GM21528 (cell line): ENCODE measurements at regions not wholly inside any gene's neighbourhood (a gene's known extent, or its start where the extent isn't known, plus 50 kb on each side); places are given as distances from the start of the nearest gene placed in this dataset.
A peak's percentile ranks its signal among the peaks of the same experiment; 100 is the strongest.
"Not testable (repeated sequence)": the region's sequence is repeated elsewhere in the genome, so short reads cannot be mapped to it uniquely, and the experiment has no call there.

Experiments
- ATAC-seq: cut with Tn5 transposase; IDR thresholded peaks from one replicate; pipeline ENCODE4 v1.9.1; 2021; ENCODE audit warnings: mild to moderate bottlenecking, moderate library complexity; ENCODE audit not compliant: unreplicated experiment, low FRiP score

DNA sequence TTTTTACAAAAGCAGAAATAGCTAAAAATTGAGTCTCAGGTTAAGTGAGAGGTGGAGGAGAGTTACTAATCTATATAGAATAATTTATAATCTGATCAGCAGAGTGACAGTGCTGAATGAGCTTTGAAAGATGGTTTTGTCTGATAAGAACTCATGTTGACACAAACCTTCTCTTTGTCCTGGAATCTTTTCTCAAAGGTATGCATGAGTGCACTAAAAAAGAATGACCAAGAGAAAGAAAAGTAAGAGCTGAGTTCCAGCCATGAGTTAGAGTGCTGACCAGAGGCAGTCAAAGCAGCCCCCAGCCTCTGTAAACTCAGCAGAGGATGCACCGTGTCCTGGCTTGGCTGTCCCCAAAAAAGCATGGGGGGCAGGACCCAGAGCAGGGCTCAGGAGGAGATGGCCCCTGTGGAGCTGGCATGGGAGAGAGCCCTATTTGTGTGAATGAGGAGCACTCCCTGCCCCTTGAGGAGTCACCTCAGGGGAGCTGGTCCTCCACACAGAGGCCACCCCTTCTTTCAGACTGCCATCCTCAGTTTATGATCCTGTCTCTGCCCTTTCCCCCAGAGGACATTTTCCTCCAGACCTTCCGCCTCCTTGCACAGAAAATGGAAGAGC lies 129.8 kb downstream of the SEC23A start:
- ATAC-seq: no peak

- ATAC-seq: no peak
Measured at GRCh38 chr14:38972511-38972910, 130.5 kb downstream of the SEC23A start.

DNA sequence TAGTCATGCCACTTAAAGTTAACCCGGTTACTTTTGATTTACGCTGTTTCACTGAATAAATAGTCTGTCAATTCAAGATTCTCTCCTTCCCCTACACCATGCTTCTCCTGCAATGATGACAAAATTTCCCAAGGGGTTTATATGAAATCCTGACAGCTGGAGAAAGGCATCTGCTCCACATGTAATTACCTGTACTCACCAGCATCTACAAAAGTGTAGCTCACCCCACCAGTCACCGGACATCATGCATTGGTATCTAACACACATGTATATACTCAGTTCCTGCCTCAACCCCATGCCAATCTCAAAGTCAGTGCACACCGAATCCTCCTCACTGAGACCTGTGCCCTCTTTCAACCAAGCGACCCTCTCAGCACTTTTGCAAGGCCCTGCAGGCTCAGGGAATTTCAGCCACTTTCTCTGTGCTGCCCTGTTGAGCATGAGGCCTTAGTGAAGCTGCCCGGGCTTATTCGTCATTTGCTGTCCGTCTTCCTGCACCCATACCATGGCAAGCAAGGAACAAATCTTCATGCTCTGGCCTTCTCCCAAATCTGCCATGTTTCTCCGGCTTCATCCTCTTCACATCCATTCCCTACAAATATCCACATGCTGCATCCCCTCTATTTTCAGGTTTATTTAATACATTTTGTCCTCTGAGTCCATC lies 131.6 kb downstream of the SEC23A start:
- ATAC-seq: no peak

DNA sequence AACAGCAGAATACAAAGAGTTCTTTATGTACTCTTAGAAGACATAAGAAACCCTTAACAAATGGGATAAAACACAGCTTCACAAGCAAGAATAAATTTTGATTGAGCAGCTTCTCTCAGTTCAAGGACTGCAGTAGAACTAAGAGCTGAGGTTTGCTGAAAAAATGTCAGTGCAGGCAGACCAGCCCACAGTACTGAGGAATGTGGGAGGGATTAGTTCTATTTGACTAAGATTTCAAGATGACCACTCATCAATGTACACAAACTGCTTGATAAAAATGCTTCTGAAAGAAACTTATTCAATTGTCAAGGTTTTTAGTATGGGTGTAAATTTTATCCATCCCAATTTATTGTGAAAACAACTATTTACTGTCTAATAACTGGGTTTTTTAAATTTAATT lies 138.4 kb downstream of the SEC23A start:
- ATAC-seq: no peak

GRCh38 chr14:38960946-38961531 lies 142.0 kb downstream of the SEC23A start:
- ATAC-seq: no peak

DNA sequence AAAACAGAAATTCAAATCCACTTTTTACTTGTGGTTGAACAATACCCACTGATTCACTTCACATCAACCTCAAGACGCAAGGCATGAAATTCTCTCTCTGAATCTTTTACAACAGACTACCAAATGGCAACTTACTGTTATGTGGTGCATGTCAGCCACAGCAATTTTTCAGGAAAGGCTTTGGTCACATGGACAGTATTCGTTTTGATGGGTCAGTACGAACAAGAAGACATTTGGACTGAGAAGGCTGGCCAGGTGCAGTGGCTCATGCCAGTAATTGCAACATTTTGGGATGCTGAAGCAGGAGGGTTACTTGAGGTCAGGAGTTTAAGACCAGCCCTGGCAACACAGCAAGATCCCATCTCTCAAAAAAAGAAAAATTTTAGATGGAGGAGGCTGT lies 144.0 kb downstream of the SEC23A start:
- no peak for ATAC-seq

- no peak for ATAC-seq
Measured at GRCh38 chr14:38958589-38958988, 144.4 kb downstream of the SEC23A start.

DNA sequence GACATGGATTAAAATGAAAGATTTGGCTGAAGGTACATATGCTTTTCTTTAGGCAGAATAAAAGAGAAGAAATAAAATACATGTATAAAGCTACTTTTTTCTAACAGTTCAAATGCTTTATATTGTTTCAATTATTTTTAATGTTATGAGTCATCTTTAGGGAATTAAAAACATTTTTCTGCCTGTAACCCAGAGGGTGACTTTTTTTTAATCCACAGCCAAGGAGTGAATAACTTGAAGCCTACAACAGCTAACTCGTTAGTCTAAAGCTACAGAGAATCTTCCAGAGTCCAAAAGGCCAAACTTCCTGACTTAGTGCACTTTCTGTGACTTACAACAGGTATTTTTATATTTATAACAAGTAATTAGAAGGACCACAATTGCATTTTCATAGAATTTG lies 151.6 kb downstream of the SEC23A start:
- ATAC-seq: no peak

DNA sequence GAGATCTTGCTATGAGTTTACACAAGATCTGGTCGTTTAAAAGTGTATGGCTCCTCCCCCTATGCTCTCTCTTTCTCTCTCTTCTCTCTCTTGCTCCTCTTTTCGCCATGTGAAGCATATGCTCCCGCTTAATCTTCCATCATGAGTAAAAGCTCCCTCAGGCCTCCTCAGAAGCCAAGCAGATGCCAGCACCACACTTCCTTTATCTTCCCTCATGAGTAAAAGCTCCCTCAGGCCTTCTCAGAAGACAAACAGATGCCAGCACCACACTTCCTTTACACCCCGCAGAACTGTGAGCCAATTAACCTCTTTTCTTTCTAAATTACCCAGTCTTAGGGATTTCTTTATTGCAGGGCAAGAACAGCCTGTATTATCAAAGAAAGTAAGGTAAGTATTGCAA lies 152.4 kb downstream of the SEC23A start:
- no peak for ATAC-seq

- no peak for ATAC-seq
Measured at GRCh38 chr14:38948576-38948975, 154.5 kb downstream of the SEC23A start.

GRCh38 chr14:38948171-38948570 lies 154.9 kb downstream of the SEC23A start:
- ATAC-seq: no peak

DNA sequence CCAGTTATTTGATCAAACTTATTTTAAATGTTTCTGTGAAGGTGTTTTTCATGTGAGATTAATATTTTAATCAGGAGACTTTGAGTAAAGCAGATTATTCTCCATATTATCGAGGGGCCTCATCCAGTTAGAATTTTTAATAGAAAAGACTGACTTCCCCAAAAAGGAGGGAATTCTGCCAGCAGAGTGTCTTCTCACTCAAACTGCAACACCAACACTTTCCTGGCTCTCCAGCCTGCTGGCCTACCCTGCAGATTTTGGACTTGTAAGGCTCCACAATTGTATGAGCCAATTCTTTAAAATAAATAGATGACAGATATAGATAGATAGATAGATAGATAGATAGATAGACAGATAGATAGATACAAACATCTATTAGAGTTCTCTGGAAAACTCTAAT lies 155.7 kb downstream of the SEC23A start:
- ATAC-seq: no peak

- no peak for ATAC-seq
Measured at GRCh38 chr14:38944691-38945090, 158.3 kb downstream of the SEC23A start.

- ATAC-seq: no peak
Measured at GRCh38 chr14:38941488-38941887, 161.5 kb downstream of the SEC23A start.

GRCh38 chr14:38932653-38933000 lies 170.4 kb downstream of the SEC23A start:
- ATAC-seq: not testable (repeated sequence)

DNA sequence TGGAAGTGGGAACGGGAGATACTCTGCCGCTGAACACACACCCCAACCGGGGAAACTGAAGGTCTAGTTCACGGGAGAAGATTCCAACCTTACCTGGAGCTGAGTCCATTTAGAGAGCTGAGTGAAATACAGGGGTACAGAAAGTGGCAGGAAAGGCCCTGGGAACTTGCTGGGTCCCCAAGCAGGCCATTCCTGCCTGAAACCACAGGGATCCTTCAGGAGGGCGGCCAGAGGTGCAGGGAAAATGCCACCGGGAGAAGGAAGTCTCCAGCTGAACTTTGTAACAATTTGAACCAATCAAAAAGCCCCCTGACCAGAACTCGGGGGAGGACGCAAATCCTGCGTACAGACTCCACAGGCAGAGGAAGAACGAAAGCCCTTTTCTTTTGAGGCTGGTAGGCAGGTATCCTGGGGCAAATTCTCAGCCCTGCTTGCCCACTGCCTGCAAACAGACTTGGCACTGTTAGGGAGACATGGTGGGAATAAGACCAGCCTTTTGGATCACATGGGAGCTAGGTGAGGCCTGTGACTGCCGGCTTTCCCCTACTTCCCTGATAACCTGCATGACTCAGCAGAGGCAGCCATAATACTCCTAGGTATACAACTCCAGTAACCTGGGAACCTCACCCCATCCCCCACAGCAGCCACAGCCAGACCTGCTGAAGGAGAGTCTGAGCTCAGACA lies 170.9 kb downstream of the SEC23A start:
- no peak for ATAC-seq

- ATAC-seq: no peak
Measured at GRCh38 chr14:38930898-38931297, 172.1 kb downstream of the SEC23A start.

- ATAC-seq: no peak
Measured at GRCh38 chr14:38930022-38930421, 173.0 kb downstream of the SEC23A start.

DNA sequence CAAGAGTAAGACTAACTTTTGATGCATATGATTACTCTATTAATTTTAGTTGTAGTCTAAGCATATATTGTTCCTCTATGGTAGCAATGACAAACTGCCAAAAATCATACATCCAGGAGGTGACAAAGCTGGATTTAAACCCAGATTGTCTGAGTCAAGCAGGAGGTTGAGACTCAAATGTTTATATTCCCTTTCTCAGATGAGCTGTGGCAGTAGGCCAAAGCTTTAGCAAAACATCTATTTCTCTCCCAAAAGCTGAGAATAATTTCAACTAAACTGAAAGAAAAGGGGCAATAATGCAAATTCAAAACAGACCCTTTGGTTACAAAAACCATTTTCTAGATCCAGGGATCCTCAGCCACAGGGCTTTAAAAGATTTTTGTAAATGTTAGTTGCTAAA lies 173.6 kb downstream of the SEC23A start:
- no peak for ATAC-seq

DNA sequence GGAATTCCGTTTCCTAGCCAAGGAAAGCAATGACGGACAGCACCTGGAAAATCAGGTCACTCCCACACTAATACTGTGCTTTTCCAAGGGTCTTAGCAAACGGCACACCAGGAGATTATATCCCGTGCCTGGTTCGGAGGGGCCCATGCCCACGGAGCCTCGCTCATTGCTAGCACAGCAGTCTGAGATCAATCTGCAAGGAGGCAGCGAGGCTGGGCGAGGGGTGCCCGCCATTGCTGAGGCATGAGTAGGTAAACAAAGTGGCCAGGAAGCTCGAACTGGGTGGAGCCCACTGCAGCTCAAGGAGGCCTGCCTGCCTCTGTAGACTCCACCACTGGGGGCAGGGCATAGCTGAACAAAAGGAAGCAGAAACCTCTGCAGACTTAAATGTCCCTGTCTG lies 181.1 kb downstream of the SEC23A start:
- not testable (repeated sequence) for ATAC-seq

DNA sequence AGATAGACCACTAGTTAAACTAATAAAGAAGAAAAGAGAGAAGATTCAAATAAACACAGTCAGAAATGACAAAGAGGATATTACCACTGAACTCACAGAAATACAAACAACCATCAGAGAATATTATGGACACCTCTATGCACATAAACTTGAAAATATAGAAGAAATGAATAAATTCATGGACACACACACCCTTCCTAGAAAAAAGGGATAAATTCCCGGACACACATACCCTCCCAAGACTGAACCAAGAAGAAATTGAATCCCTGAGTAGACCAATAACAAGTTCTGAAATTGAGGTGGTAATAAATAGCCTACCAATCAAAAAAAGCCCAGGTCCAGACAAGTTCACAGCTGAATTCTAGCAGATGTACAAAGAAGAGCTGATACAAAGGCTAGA lies 187.9 kb downstream of the SEC23A start:
- no peak for ATAC-seq

GRCh38 chr14:38910092-38910491 lies 192.9 kb downstream of the SEC23A start:
- peak; percentile 83 for ATAC-seq
